BJ (cell line): ENCODE measurements at regions not wholly inside any gene's neighbourhood (a gene's known extent, or its start where the extent isn't known, plus 50 kb on each side); places are given as distances from the start of the nearest gene placed in this dataset.

Source experiments
- CTCF ChIA-PET: fragments of 350-600 bp; formaldehyde crosslinking; extraction: SDS; loops from one replicate; lab custom pipeline; 2021; ENCODE audit warnings: antibody characterized with exemption, inconsistent platforms; lab: Yijun Ruan, JAX
- POLR2A ChIA-PET: fragments of 300-600 bp; sonication (Branson Sonifier 250); formaldehyde crosslinking; extraction: SDS; loops from one replicate; lab custom pipeline; 2021; ENCODE audit warnings: antibody characterized with exemption; lab: Charles Lee
- DNase-seq: peaks from one replicate; pipeline ENCODE4 v3.0.0-alpha.2; 2011; ENCODE audit warnings: low read depth
- H3K27me3 ChIP-seq: 2 replicates; pipeline ENCODE4 v1.6.0; 2011; ENCODE audit warnings: low read length; ENCODE audit not compliant: control insufficient read depth, insufficient read depth
- H3K36me3 ChIP-seq: 2 replicates; pipeline ENCODE4 v1.5.1; 2011; ENCODE audit warnings: low read length; ENCODE audit not compliant: control insufficient read depth, insufficient read depth
- H3K4me3 ChIP-seq: 2 replicates; pipeline ENCODE4 v1.5.1; 2011; ENCODE audit warnings: low read depth, mild to moderate bottlenecking, control low read depth, low read length
- TF ChIP-seq, protein P1 (sequence below): IDR thresholded peaks from 2 replicates; pipeline ENCODE4 v1.5.1; 2011; ENCODE audit warnings: low read depth, mild to moderate bottlenecking, control low read depth, inconsistent platforms, low read length, moderate library complexity; ENCODE audit not compliant: insufficient read depth

GRCh38 chr2:16441431-16441830 lies 224.2 kb downstream of the CYRIA start:
- no peaks in the 10 kb centered on the region for H3K27me3 ChIP-seq
- no peaks in the 10 kb centered on the region for H3K36me3 ChIP-seq
- POLR2A ChIA-PET: no interaction called here
- TF ChIP-seq, protein P1, sequence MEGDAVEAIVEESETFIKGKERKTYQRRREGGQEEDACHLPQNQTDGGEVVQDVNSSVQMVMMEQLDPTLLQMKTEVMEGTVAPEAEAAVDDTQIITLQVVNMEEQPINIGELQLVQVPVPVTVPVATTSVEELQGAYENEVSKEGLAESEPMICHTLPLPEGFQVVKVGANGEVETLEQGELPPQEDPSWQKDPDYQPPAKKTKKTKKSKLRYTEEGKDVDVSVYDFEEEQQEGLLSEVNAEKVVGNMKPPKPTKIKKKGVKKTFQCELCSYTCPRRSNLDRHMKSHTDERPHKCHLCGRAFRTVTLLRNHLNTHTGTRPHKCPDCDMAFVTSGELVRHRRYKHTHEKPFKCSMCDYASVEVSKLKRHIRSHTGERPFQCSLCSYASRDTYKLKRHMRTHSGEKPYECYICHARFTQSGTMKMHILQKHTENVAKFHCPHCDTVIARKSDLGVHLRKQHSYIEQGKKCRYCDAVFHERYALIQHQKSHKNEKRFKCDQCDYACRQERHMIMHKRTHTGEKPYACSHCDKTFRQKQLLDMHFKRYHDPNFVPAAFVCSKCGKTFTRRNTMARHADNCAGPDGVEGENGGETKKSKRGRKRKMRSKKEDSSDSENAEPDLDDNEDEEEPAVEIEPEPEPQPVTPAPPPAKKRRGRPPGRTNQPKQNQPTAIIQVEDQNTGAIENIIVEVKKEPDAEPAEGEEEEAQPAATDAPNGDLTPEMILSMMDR: no peak
- no peak overlapping the region for H3K4me3 ChIP-seq
- CTCF ChIA-PET: no interaction called here
- no peak for DNase-seq

DNA sequence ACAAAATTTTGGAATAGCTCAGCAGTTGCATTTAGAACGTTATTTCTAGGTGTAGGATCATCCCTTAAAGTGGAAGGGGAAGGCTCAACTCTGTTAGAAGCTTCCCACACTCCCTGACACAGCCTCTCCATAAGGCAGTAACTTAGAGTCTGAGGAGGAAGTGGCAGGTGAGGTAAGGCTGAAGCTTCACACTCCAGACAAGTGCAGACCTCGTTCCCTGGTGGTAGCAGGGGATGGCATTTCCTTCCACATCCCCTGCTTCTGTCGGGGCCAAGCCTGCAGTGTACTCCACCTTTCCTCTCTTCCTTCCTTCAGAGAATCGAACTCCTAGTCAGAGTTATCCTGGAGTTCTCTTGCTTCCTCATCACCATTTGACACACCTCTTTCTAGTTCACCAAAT lies 224.7 kb downstream of the CYRIA start:
- TF ChIP-seq, protein P1: no peak
- no peak for DNase-seq
- CTCF ChIA-PET: no interaction called here
- POLR2A ChIA-PET: no interaction called here
- Histone ChIP-seq H3K4me3 (no peak overlapping the region), H3K36me3 (no peaks in the 10 kb centered on the region), H3K27me3 (no peaks in the 10 kb centered on the region)

DNA sequence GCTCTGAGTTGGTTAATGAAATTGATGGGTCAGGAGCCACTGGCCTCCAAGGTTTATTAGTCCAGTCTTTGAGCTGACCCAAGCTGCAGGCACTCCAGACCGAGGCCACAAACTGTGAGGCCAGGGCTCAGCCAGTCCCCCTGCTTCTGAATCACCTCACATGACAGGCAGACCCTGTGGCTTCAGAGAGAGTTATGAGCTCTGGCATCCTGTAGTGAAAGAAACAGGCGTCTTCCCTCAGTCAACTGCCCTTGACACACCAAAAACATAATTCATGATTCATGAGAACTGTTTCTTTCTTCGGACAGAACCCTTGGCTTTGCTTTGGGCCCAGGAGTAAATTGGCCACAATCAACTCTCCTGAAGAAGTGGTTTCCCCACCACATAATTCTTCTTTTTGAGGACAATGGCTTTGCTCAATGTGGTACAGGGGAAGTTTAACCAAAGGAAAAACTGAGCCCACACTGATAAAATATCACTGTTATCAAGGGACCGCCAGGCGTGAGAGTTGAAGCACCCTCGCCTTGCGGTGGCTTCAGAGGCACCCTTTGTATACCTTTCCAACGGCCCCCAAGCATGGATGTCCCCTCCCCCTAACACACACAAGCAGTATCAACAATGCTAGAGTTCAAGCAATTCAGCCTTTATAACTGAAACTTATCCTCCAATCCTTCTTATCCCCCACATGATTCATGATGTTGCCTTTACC lies 226.9 kb downstream of the CYRIA start:
- no peaks in the 10 kb centered on the region for H3K36me3 ChIP-seq
- DNase-seq: no peak
- ChIA-PET POLR2A (no interaction called here), CTCF (no interaction called here)
- no peak overlapping the region for H3K4me3 ChIP-seq
- H3K27me3 ChIP-seq: no peaks in the 10 kb centered on the region
- TF ChIP-seq, protein P1: no peak

GRCh38 chr2:16437189-16437588 lies 228.4 kb downstream of the CYRIA start:
- no peaks in the 10 kb centered on the region for H3K27me3 ChIP-seq
- TF ChIP-seq, protein P1: no peak
- POLR2A ChIA-PET: no interaction called here
- CTCF ChIA-PET: interaction anchor here (0.6 kb wide), 1 partner anchor 21 kb away, joined by 3 read pairs; no protein-coding TSS in a partner anchor
- no peak for DNase-seq
- H3K4me3 ChIP-seq: no peak overlapping the region
- H3K36me3 ChIP-seq: no peaks in the 10 kb centered on the region

GRCh38 chr2:16434393-16434792 lies 231.2 kb downstream of the CYRIA start:
- CTCF ChIA-PET: no interaction called here
- POLR2A ChIA-PET: no interaction called here
- TF ChIP-seq, protein P1: no peak
- Histone ChIP-seq H3K27me3 (no peaks in the 10 kb centered on the region), H3K4me3 (no peak overlapping the region), H3K36me3 (no peaks in the 10 kb centered on the region)
- no peak for DNase-seq
